Lower leg skin (tissue), 3 donors: ENCODE measurements at regions not wholly inside any gene's neighbourhood (a gene's known extent, or its start where the extent isn't known, plus 50 kb on each side); places are given as distances from the start of the nearest gene placed in this dataset.

Experiments
- POLR2A ChIP-seq, 2 donors: fragments of 450-650 bp; IDR thresholded peaks; one replicate each; pipeline ENCODE4 v1.6.1; 2016 to 2017; ENCODE audit warnings: antibody characterized with exemption in 2 of 2, mild to moderate bottlenecking in 1 of 2, moderate library complexity in 1 of 2
- TF ChIP-seq, protein P1 (sequence below), 3 donors: fragments of 450-650 bp; IDR thresholded peaks; one replicate each; pipeline ENCODE4 v1.5.1; 2016; ENCODE audit warnings: antibody characterized with exemption in 3 of 3, mild to moderate bottlenecking in 3 of 3, moderate library complexity in 2 of 3

DNA sequence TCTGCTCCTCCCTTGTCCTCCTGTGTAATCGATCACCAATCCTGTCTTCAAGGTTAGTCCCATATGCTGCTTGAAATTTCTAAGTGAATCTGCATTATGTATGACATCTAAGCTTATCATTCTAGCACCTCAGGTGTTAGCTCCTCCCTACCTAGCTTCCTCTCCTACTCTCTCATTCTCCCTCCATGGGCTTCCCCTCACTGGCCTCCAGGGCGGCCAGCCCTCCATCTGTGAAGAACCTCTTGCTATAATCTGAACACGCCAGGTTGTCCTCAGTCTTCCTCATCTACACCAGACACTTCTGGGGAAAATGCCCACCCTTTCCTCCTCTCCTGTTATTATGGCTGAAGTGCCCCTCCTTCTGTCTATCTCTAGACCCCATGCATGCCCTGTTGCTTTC is 599.3 kb upstream of the KLF4 start:
- TF ChIP-seq, protein P1, sequence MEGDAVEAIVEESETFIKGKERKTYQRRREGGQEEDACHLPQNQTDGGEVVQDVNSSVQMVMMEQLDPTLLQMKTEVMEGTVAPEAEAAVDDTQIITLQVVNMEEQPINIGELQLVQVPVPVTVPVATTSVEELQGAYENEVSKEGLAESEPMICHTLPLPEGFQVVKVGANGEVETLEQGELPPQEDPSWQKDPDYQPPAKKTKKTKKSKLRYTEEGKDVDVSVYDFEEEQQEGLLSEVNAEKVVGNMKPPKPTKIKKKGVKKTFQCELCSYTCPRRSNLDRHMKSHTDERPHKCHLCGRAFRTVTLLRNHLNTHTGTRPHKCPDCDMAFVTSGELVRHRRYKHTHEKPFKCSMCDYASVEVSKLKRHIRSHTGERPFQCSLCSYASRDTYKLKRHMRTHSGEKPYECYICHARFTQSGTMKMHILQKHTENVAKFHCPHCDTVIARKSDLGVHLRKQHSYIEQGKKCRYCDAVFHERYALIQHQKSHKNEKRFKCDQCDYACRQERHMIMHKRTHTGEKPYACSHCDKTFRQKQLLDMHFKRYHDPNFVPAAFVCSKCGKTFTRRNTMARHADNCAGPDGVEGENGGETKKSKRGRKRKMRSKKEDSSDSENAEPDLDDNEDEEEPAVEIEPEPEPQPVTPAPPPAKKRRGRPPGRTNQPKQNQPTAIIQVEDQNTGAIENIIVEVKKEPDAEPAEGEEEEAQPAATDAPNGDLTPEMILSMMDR (IDR thresholded peaks at IDR 0.05): no peak
- no peak for TF ChIP-seq POLR2A (IDR thresholded peaks at IDR 0.05)
